ENCODE measurements at regions not wholly inside any gene's neighbourhood (a gene's known extent, or its start where the extent isn't known, plus 50 kb on each side); places are given as distances from the start of the nearest gene placed in this dataset.

GRCh38 chrX:110561034-110561433 lies 202.4 kb downstream of the RTL9 start:
- DNase-seq (ENCODE audit: low spot score) (no peak), FAIRE-seq (no peak), ATAC-seq (no peak)
- ChIA-PET POLR2A (no interaction called here), CTCF (ENCODE audit: low intra/inter-chr PET ratio, low total read pairs) (no interaction called here)
- H3K27ac ChIP-seq (ENCODE audit: extremely low read length, insufficient read depth, low read length) = no peak overlapping the region
- H3K9ac ChIP-seq (ENCODE audit: insufficient read depth, low read depth, low read length) = no peak overlapping the region
- no peaks in the 10 kb centered on the region for H3K4me1 ChIP-seq (ENCODE audit: insufficient read depth, low read length)
- intact Hi-C loops (cut with micrococcal nuclease; ENCODE audit: unreplicated experiment) (no loop called here), in situ Hi-C loops (cut with HindIII; ENCODE audit: extremely low pct_ligation_motif_present, low pct_unique_long_range_greater_than_20kb) (no loop called here)
- no peak overlapping the region for H2AFZ ChIP-seq (ENCODE audit: low read length)
- H3K4me3 ChIP-seq (replicated peaks in 1 of 3; ENCODE audit: insufficient read depth in 1 of 3, low read depth in 2 of 3, low read length in 3 of 3) = no peak overlapping the region
- no peaks in the 10 kb centered on the region for H3K9me3 ChIP-seq (ENCODE audit: low read length)
- H3K4me2 ChIP-seq (ENCODE audit: low read depth, low read length) = no peak overlapping the region
- no CpG with 5 or more reads among the region's 2 CpGs for WGBS (ENCODE audit: low lambda C conversion rate)
- no peak for TF ChIP-seq PHF8 (CRISPR knock-in tag; IDR thresholded peaks at IDR 0.05)
- no peak for TF ChIP-seq SOX6 (IDR thresholded peaks at IDR 0.05)
- TF ChIP-seq SOX6 (CRISPR knock-in tag; IDR thresholded peaks at IDR 0.05) = no peak
- TF ChIP-seq HMGA1 (CRISPR knock-in tag; conservative IDR thresholded peaks at IDR 0.05) = no peak
- no peak for TF ChIP-seq RAD51 (IDR thresholded peaks at IDR 0.05; ENCODE audit: borderline replicate concordance)
- no peak for TF ChIP-seq PHF21A (CRISPR knock-in tag; IDR thresholded peaks at IDR 0.05)
- no peak for TF ChIP-seq CHD4 (IDR thresholded peaks at IDR 0.05; ENCODE audit: borderline replicate concordance, low read length)
- no peak for TF ChIP-seq ZKSCAN8 (CRISPR knock-in tag; IDR thresholded peaks at IDR 0.05; ENCODE audit: borderline replicate concordance)
- no peak for TF ChIP-seq SIX1 (CRISPR knock-in tag; IDR thresholded peaks at IDR 0.05; ENCODE audit: borderline replicate concordance)
- no peak for TF ChIP-seq ARNT2 (CRISPR knock-in tag; IDR thresholded peaks at IDR 0.05; ENCODE audit: low read depth)
- no peak for TF ChIP-seq U2AF2 (IDR thresholded peaks at IDR 0.05; ENCODE audit: low read depth, low read length)
- TF ChIP-seq XBP1 (CRISPR knock-in tag; IDR thresholded peaks at IDR 0.05) = no peak
- no peaks in the 10 kb centered on the region for H3K36me3 ChIP-seq (replicated peaks in 1 of 2; ENCODE audit: control insufficient read depth in 1 of 2, insufficient read depth in 2 of 2, low read length in 2 of 2)
- no peaks in the 10 kb centered on the region for H4K20me1 ChIP-seq (ENCODE audit: insufficient read depth, low read length)
- H3K27me3 ChIP-seq (ENCODE audit: control insufficient read depth in 1 of 2, insufficient read depth in 2 of 2, low read length in 2 of 2) = no peaks in the 10 kb centered on the region
- H3K79me2 ChIP-seq (ENCODE audit: insufficient read depth, low read length) = no peaks in the 10 kb centered on the region
- no TSS peak for BruUV-seq (replicated peaks)

- Histone ChIP-seq H3K4me2 (ENCODE audit: low read depth, low read length) (no peak overlapping the region), H3K9me3 (ENCODE audit: low read length) (no peaks in the 10 kb centered on the region), H3K4me1 (ENCODE audit: insufficient read depth, low read length) (no peaks in the 10 kb centered on the region), H3K27ac (ENCODE audit: extremely low read length, insufficient read depth, low read length) (no peak overlapping the region), H3K4me3 (replicated peaks in 1 of 3; ENCODE audit: insufficient read depth in 1 of 3, low read depth in 2 of 3, low read length in 3 of 3) (no peak overlapping the region), H3K9ac (ENCODE audit: insufficient read depth, low read depth, low read length) (no peak overlapping the region), H3K36me3 (replicated peaks in 1 of 2; ENCODE audit: control insufficient read depth in 1 of 2, insufficient read depth in 2 of 2, low read length in 2 of 2) (no peaks in the 10 kb centered on the region), H3K79me2 (ENCODE audit: insufficient read depth, low read length) (no peaks in the 10 kb centered on the region), H3K27me3 (ENCODE audit: control insufficient read depth in 1 of 2, insufficient read depth in 2 of 2, low read length in 2 of 2) (no peaks in the 10 kb centered on the region), H2AFZ (ENCODE audit: low read length) (no peak overlapping the region), H4K20me1 (ENCODE audit: insufficient read depth, low read length) (no peaks in the 10 kb centered on the region)
- ATAC-seq (no peak), FAIRE-seq (no peak), DNase-seq (ENCODE audit: low spot score) (no peak)
- intact Hi-C loops (cut with micrococcal nuclease; ENCODE audit: unreplicated experiment) = no loop called here
- in situ Hi-C loops (cut with HindIII; ENCODE audit: extremely low pct_ligation_motif_present, low pct_unique_long_range_greater_than_20kb) = no loop called here
- no TSS peak for BruUV-seq (replicated peaks)
- POLR2A ChIA-PET = no interaction called here
- CTCF ChIA-PET (ENCODE audit: low intra/inter-chr PET ratio, low total read pairs) = no interaction called here
- TF ChIP-seq ZNF235 (CRISPR knock-in tag; IDR thresholded peaks at IDR 0.05; ENCODE audit: borderline replicate concordance) (no peak), MEF2D (CRISPR knock-in tag; IDR thresholded peaks at IDR 0.05) (no peak), NRL (CRISPR knock-in tag; IDR thresholded peaks at IDR 0.05; ENCODE audit: borderline replicate concordance) (no peak), PBX3 (CRISPR knock-in tag; IDR thresholded peaks at IDR 0.05; ENCODE audit: borderline replicate concordance) (no peak), CAMTA2 (CRISPR knock-in tag; IDR thresholded peaks at IDR 0.05; ENCODE audit: borderline replicate concordance) (no peak), CBX5 (CRISPR knock-in tag; IDR thresholded peaks at IDR 0.05; ENCODE audit: borderline replicate concordance) (no peak), FIP1L1 (IDR thresholded peaks at IDR 0.05; ENCODE audit: borderline replicate concordance, insufficient read depth, low read depth, low read length) (no peak), NR2F6 (IDR thresholded peaks at IDR 0.05) (no peak), NR2F6 (CRISPR knock-in tag; IDR thresholded peaks at IDR 0.05) (no peak), SP1 (IDR thresholded peaks at IDR 0.05) (no peak), SP1 (CRISPR knock-in tag; IDR thresholded peaks at IDR 0.05) (no peak), ZNF484 (CRISPR knock-in tag; IDR thresholded peaks at IDR 0.05; ENCODE audit: borderline replicate concordance, low read depth) (no peak)
These were observed 204.6 kb downstream of the RTL9 start for GRCh38 chrX:110563282-110563681.

All from HepG2 (cell line).